Ramos (cell line): ENCODE measurements at regions not wholly inside any gene's neighbourhood (a gene's known extent, or its start where the extent isn't known, plus 50 kb on each side); places are given as distances from the start of the nearest gene placed in this dataset.
"Not testable (repeated sequence)": the region's sequence is repeated elsewhere in the genome, so short reads cannot be mapped to it uniquely, and the experiment has no call there.

ENCODE experiments used
- in situ Hi-C: fragments of 300-500 bp; cut with MboI; formaldehyde crosslinking; loops from one replicate; pipeline ENCODE4 v1.14.3; 2022; ENCODE audit warnings: low sequenced_read_pairs; ENCODE audit not compliant: unreplicated experiment

DNA sequence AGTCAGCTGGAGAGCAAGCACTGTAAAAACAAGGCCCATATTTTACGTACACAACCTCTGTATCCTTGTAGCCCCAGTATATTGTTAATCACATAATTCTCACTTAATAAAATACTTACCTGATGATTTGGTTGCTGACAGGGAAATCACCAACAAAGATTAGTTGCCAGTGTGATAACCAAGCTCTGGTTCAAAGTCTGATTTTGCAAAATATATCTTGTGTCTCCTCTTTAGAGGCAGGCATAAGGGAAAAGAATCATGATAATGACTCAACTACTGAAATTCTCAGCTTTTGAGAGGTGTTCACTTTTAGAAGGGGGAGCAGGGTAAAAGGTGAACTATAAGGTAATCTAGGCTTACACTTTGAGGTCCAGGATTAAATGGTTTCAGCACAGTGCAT lies 351.1 kb upstream of the CD180 start:
- in situ Hi-C loops, result no loop called here

DNA sequence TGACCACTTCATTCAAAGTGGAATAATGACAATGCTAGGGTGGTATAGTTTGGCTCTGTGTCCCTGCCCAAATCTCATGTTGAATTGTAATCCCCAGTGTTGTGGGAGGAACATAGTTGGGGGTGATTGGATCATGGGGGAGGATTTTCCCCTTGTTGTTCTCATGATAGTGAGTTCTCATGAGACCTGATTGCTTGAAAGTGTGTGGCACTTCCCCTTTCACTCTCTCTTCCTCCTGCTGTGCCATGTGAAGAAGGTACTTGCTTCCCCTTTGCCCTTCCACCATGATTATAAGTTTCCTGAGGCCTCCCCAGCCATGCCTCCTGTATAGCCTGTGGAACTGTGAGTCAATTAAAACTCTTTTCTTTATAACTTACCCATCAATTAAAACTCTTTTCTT lies 348.3 kb upstream of the CD180 start:
- in situ Hi-C loops, result not testable (repeated sequence)

GRCh38 chr5:67543720-67544270 lies 347.2 kb upstream of the CD180 start:
- in situ Hi-C loops, result no loop called here

GRCh38 chr5:67542479-67542878 lies 345.9 kb upstream of the CD180 start:
- in situ Hi-C loops, result no loop called here

DNA sequence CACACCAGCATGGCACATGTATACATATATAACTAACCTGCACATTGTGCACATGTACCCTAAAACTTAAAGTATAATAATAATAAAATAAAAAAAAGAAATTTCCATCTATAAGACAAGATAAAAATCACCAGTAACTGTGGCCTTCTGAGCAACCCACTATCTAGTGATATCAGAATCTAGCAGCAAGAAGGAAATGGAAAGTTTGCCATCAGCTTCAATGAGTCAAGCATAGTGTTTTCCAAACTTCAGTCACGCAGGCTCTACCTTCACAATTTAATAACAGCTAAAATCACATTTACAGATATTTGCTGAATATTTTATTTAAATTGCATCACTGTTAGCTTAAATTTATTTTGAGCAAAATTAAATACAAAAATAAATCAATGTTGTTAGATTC lies 345.3 kb upstream of the CD180 start:
- in situ Hi-C loops, result no loop called here

- in situ Hi-C loops, result no loop called here
Observed at GRCh38 chr5:67538855-67539506, 342.4 kb upstream of the CD180 start.

- in situ Hi-C loops, result no loop called here
Observed at GRCh38 chr5:67537439-67538148, 341.0 kb upstream of the CD180 start.

DNA sequence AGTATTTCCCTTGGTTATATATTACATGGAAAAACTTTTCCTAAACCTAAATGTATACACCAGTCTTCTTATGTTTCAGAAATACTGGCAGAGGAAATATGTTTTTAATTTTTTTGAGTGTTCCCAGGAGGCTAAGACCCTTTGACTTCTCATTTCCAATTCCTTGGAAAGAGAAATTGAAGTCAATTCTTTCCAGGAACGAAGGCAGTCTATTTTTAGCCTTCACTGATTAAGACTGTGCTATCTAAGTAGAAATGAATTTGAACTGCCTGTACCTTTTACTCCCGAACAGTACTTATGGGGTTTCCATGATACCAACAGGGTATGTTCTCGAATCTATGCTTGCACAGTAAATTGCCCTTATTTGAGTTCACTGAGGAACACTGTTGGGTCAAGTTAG lies 340.3 kb upstream of the CD180 start:
- in situ Hi-C loops, result no loop called here

DNA sequence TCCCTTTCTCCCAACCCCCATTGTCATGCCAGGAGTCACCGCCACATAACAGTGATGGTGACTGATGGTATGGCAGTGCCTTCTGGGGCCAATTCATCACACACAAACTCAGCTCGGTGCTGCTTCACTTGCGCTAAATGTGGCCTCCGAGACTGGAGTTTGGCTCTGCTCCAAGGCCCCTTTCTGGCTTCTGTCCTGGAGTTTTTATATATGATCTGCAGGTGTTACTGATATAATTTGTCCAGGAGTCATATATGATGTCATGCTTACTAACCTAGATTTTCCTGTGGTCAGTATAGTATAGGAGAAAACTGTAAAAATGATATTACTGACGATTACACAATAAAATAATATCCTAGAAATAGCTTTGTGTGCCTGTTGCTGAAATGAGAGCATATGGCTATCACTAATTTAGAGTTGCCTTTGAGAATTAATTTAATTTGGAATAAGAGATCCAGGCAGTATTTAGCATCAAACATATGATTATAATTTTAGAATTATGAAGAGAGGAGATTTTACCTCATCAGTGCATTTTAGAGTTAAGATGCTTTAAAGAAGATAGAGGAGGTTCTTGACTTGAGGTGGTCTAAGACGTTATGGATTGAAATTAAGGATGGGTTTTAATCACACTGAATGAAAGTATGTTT lies 334.1 kb upstream of the CD180 start:
- in situ Hi-C loops, result no loop called here

- in situ Hi-C loops, result no loop called here
Observed at GRCh38 chr5:67528953-67529352, 332.4 kb upstream of the CD180 start.

DNA sequence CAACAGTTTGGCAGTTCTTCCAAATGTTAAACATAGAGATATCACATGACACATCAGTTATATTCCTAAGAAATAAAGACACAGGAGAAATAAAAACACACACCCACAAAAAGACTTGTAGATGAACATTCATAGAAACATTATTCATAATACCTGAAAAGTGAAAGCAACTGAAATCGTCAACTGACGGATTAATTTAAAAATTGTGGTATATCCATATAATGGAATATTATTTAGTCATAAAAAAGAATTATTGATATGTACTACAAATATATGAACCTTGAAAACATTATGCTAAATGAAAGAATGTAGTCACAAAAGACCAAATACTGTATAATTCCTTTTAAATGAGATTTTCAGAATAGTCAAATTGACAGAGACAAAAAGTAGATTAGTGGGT lies 330.2 kb upstream of the CD180 start:
- in situ Hi-C loops, result no loop called here

DNA sequence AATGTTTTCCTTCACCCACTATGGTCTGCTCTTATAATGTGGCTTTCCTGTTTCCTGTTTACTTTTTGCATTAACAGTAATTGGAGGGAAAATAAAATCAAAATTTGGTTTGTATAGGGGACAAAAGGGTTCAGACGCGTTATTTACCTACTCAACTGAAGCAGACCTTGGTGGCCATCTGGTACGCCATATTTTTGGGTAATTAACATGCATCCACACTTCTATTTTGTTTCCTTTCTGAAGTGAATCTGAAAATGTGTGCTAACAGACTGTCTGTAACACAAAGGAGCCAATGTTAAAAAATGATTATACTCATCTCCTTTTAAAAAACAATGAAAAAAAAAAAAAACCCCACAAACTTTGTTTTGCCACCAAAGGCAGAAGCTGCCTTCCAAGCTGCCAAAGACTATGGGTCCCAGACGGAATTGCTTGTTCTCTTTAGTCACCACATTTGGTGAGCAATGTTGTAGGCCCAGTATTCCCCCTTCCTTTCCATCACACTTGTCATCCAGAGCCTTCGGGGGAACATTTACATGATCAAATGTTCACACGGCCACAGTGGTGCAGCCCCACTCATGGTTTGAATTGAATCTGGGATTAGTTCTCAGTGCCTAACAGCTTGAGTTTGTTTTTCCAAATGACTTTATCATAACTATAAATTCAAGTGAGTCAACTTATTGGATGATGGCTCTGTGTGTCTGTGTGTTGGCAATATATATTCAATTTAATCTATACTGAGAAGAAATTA lies 323.7 kb upstream of the CD180 start:
- in situ Hi-C loops, result no loop called here

GRCh38 chr5:67518227-67518626 lies 321.6 kb upstream of the CD180 start:
- in situ Hi-C loops, result no loop called here

- in situ Hi-C loops, result no loop called here
Observed at GRCh38 chr5:67516948-67517565, 320.5 kb upstream of the CD180 start.

- in situ Hi-C loops, result no loop called here
Observed at GRCh38 chr5:67515762-67516161, 319.2 kb upstream of the CD180 start.

- in situ Hi-C loops, result no loop called here
Observed at GRCh38 chr5:67515020-67515689, 318.6 kb upstream of the CD180 start.

DNA sequence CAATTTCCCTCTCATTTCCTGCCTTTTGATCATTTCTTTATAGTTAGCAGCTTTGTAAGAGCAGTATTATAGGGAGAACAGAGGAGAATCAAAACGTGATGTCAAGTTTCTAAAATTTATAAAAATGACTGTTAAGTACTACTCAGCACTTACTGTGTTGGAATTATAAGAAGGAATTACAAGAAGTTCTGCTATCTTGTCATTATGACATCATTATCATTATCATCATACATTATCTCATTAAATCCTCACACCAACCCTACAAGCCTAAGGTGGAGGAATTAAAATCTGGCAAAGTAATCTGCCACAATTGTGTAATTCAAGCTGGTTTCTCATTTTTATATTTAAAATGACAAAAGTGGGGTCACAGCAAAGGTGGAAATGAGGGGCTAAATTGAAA lies 316.2 kb upstream of the CD180 start:
- in situ Hi-C loops, result no loop called here

DNA sequence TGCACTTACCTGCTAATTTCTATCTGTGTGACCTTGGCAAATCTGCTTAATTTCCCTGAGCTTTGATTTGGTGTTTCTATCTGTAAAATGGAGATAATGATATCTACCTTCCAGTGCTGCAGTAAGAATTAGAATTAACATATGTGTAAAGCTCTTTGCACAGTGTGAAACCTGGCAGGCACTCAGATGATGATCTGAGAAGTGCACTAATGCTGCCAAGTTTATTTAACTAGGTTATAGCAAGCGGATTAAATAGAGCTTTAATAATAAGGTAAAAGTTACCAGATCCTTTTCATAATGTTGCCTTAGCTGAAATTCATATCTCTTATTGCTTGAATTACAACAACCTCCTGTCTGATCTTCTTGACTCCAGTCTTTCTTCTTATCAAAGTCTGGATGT lies 315.3 kb upstream of the CD180 start:
- in situ Hi-C loops, result no loop called here

GRCh38 chr5:67510204-67510603 lies 313.6 kb upstream of the CD180 start:
- in situ Hi-C loops, result no loop called here
